GM21526 (cell line): ENCODE measurements at regions not wholly inside any gene's neighbourhood (a gene's known extent, or its start where the extent isn't known, plus 50 kb on each side); places are given as distances from the start of the nearest gene placed in this dataset.
"Not testable (repeated sequence)": the region's sequence is repeated elsewhere in the genome, so short reads cannot be mapped to it uniquely, and the experiment has no call there.

Source experiments
- ATAC-seq: cut with Tn5 transposase; IDR thresholded peaks from one replicate; pipeline ENCODE4 v1.9.1; 2021; ENCODE audit warnings: moderate library complexity; ENCODE audit not compliant: unreplicated experiment, low FRiP score

DNA sequence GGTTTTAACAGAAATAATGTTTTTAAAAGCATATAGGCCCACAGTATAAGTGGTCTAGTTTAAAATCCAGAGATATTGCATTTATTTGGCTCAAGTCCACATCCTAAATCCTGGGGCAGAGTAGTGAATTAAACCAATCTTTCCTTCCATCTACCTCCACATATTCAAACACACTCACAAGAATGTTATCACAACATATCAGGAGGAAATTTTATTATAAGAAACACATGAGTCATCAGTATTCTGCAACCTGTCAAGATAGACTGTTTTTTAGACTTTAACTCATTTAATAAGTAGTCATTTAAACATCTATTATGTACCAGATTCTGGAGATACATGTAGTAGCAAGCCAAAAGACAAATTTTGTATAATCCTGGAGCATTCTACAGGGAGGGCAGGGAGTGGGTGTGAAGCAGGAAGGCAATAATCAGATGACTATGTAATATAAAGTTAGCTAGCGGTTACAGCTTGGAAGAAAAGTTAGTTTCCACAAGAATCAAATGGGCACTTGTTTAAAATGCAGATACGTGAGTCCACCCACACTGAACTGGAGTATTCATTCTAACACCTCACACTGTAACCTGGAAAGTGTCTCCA lies 187.3 kb upstream of the PIK3R1 start:
- no peak for ATAC-seq

DNA sequence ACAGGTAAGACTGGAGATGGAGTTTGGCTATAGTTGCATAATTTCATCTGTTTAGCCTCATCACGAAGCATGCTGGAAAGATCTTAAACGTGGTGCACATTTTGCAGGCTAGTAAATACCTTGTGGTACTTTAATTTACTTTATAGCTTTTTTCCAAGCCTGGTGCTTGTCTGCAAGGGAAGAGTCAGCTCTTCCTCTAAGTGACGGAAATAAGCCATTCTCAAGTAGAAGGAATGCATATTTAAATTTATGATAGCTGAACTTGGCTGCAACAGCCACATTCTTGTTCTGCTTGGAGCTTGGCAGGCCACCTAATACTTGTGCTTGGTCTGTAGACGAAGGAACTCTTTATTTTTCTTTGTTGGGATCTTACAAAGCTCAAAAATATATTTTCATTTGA lies 188.0 kb upstream of the PIK3R1 start:
- no peak for ATAC-seq

DNA sequence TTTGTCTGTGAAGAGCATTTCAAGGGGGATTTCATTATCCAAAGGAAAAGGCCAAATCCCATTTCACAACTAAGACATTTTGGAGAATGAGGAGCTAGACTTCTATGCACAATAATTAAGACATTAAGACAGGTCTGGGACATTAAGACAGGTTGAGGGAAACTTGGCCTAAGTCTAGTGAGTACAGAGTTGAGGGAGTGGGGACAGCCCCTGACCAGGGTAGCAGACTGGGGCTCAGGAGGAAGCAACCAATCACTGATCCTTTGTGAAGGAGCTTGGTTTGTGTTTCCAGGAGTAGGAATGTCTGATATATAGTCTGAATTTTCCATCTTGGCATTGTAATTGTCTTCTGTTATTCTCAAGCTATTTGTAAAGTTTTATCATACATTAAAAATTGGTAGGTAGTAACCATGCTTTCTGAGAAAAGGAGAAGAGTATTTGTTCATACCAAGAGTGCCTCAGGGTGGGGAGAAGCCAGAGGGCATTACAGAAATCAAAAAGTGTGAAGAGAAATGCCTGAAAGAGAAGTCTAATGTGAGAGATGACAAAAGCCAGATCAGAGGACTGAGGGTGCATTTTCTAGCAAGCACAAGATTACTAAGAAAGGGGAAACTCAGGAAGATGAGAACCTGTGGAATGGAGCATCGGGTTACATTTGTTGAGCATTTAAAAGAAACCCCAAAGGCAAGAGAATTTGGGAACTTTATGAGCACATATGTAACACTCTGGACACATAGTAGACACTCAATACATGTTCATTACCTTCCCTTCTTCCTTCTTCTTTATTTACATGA lies 189.3 kb upstream of the PIK3R1 start:
- ATAC-seq = no peak

DNA sequence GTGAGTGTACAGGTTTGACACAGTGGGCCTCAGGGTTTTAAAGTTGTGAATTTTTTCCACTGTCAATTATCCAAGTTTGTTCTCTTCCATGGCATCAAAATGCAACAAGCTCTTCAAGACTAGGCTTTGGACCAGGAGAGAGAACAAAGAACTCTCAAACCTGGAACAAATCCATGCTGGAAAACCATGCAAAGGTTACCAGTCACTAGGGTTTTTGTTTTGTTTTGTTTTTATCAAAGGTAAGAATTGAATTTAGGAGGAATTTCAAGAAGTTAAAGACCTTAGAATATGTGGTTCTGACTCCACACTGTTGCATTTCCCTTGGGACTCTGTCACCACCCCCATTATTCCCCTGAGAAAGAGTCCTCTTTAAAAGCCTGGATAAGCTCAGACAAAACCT lies 191.1 kb upstream of the PIK3R1 start:
- ATAC-seq = no peak

DNA sequence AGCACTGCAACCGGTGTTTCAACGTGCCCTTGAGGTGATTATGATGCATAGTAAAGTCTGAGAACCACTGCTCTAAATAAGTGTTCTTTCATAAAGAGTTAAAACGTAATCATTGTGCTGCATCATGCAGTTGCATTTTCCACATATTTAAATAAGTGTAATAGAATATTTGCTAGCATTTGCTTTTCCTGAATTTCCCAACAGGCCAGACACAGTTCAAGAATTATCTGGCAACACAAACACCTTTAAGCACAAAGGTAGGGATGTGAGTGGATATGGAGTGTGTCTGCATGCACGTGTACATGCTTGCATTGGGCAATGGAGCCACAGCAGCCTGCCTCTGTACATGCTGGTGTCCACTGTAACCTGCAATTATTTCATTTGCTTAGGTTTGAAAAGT lies 193.6 kb upstream of the PIK3R1 start:
- no peak for ATAC-seq

DNA sequence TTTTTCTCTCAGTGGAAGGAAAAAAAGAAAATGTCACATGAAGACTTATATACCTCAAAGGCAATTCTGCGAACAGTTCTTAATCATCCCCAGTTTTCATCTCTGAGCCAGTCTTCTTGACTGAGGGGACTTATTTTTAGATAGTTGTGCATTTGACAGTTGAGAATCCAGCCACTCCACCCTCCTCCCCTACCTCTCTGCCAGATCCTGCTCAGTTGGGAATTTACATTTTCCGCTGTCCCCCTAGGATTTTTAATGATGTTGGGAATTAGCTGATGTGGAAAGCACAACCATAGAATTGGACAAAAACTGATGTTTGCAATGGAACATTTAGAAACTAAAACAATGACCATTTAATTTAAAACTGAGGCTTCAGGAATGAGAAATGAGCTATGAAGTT lies 194.3 kb upstream of the PIK3R1 start:
- ATAC-seq = no peak

DNA sequence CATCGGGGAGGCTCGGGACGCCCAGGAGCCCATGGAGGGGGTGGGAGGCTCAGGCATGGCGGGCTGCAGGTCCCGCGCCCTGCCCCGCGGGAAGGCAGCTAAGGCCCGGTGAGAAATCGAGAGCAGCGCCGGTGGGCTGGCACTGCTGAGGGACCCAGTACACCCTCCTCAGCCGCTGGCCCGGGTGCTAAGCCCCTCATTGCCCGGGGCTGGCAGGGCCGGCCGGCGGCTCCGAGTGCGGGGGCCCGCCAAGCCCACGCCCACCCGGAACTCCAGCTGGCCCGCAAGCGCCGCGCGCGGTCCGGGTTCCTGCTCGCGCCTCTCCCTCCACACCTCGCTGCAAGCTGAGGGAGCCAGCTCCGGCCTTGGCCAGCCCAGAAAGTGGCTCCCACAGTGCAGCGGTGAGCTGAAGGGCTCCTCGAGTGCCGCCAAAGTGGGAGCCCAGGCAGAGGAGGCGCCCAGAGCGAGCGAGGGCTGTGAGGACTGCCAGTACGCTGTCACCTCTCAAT lies 195.0 kb upstream of the PIK3R1 start:
- not testable (repeated sequence) for ATAC-seq

DNA sequence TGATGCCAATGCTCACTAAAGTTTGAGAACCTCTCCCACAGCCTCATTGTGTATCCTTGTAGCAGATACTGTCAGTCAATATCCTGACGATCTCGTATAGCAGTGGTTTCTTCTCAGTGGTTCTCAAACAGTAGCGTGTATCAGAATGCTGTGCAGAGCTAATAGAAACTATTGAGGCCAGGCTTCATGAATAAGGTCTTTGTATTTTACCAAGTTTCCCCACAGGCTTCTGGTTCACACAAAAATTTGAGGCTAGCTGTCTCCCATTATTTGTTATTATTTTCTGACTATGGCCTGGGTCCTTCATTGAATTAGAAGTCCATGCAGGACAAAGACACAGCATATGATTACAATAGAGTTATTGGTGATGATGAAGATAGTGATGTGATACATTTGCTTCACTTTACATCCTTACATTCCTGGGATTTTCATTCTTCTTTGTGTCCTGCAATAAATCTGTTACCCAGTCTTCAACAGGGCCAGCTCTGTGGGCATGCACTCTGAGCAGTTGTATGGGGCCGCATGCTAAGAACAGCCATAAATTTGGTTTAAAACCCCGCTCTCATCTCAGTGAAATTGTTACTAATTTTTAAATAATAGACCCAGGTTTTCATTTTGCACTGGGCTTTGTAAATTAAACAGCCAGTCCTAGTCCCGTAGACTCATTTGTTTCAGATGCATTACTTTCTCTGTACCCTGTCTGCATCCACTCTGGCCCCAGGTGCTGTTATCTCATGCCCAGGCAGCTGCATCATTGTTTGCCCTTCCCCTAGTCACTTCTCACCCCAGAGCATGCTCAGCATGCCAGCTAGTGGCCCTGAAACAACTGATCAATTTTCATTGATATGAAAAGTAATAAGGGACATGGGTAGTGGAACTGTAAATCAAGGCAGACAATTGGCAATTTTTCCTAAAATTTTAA lies 199.9 kb upstream of the PIK3R1 start:
- no peak for ATAC-seq

DNA sequence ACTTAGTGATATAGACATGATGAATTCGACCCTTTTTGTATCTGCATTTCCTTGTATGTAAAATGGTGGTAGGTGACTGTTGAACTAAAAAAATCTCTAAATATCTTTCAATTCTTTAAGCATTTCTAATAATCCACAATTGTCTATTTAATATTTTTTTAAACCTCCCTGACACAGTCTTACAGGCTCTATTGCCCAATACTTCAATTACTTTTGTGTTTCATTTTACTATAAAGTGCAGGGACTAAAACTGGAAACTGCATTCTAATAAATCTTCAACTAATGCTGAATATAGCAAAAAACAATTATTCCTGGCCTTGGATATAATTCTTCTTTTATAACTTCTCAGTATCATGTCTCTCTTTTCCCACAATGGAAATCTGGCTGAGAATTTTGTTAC lies 202.7 kb upstream of the PIK3R1 start:
- no peak for ATAC-seq

DNA sequence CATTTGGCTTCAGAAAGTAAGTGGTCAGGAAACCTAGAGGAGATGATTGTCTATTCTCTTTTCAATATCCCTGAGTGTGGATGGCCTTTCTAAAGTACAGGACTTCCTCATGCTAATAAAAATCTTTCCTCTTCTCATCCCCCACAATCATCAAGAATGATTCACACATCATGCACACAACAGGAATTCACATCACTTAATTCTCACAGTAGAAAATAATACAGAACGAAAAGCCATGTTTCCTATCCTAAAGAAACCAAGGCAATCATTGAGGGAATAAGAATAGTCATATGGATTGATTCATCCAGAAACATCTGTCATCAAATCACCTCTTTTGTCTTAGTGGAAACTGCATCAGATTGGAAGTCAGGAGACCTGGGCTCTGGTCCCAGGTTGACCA lies 203.1 kb upstream of the PIK3R1 start:
- no peak for ATAC-seq

DNA sequence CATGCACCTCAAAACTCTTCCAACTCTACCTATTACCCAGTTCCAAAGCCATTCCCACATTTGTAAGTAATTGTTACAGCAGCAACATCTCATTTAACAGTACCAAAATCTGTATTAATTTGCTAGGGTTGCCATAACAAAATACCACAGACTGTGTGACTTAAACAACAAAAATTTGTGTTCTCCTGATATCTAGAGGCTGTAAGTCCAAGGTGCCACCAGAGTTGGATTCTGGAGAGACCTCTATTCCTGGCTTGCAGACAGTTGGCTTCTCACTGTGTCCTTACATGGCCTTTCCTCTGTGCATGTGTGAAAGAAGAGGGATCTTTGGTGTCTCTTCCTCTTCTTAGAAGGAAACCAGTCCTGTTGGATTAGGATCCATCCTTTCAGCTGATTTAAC lies 203.8 kb upstream of the PIK3R1 start:
- no peak for ATAC-seq

DNA sequence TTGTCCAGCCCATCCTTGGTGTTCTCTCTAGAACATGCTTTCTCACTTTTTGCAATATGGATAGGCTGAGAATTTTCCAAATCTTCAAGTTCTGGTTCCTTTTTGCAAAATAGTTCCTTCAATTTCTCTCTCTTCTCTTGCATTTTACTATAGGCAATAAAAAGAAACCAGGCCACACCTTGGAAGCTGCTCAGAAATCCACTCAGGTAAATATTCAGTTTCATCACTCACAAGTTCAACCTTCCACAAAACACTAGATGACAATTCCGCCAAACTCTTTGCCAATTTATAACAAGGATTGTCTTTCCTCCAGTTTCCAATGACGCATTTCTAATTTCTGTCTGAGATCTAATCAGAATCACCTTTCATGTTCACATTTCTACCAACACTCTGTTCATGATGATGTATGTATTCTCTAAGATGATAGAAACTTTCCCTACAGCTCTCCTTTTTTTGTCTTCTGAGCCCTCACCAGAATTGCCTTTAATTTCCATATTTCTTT lies 204.2 kb upstream of the PIK3R1 start:
- no peak for ATAC-seq

DNA sequence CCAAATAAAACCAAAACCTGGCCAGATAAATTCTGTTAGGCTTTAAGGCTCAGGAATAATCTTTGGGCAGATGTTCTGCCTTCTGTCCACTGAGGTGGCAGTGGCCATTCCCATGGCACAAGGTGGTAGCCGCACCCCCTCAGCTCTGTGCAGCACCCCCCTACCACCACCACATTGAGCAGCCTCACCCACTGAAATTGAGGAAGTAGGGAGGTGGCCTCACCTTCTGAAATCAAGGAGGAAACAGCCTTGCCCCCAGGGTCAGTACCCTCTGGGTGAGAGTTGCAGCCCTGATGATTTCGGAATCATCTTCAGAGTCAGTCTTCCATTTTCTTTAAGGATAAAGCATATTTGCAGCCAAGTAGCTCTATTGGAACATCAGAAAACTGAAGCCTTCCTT lies 204.8 kb upstream of the PIK3R1 start:
- no peak for ATAC-seq

DNA sequence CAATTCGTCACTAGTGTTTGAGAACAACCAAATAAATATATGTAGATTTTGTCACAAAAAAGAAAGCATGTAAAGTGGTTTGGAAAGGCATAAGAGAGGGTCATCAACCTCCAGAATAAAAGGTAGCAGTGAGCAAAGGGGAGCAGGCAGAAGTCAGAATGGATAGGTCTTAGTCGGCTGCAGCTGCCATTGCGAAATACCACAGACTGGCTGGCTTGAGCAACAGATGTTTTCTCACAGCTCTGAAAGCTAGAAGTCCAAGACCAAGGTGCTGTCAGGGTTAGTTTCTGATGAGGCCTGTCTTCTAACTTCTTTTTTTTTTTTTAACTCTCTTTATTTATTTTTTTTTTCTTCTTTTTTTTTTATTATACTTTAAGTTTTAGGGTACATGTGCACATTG lies 208.1 kb upstream of the PIK3R1 start:
- ATAC-seq = no peak

DNA sequence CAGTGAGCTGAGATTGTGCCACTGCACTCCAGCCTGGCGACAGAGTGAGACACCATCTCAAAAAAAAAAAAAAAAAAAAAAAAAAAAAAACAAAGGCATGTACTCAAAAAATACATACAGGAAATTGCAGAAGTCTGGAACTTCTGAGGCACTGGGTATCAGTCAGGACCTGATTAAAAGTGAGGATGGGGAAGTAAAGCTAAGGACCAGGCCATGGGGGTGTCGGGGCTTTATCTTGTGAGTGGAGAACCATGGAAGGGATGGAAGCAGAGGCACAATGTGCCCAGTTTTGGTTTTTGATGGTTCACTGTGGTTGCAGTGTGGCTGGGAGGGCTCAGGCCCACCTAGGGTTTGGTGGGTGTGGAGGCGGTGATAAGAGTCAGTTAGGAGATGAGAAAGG lies 212.7 kb upstream of the PIK3R1 start:
- ATAC-seq = no peak

DNA sequence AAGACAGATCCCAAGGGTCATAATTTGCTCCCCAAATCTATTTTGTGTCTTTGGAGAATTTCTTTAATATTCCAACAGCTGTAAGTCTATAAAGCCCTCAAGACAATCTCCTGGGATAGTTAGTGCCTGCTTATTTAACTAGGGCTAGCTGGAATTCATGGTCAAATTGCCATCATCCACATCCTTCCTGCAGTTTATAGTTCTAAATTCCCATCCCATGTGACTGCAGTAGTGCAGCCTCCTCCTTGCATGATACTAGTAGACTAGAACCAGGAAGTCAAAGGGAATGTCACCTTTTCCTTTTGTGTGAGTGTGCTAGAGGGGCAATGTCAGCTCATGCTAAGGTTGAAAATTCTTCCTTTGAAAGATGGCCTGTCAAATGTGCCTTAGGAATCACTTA lies 214.8 kb upstream of the PIK3R1 start:
- no peak for ATAC-seq

DNA sequence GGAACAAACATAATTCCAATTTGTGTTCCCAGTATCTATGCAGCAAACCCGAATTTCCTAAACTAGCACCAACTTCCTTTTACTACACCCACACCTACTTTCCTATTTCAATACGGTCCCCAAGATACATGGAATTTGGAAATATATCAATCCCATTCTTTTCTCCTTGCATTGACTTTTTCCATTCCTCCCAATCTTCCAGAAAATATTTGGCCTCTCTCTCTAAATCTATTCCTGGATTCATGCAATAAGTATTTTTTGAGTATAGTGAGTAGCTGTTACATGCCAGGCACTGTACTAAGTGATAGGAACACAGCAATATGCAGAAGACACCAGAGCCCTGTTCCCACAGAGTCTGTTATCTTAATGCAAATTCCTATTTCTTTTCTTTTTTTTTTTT lies 216.2 kb upstream of the PIK3R1 start:
- ATAC-seq = no peak

DNA sequence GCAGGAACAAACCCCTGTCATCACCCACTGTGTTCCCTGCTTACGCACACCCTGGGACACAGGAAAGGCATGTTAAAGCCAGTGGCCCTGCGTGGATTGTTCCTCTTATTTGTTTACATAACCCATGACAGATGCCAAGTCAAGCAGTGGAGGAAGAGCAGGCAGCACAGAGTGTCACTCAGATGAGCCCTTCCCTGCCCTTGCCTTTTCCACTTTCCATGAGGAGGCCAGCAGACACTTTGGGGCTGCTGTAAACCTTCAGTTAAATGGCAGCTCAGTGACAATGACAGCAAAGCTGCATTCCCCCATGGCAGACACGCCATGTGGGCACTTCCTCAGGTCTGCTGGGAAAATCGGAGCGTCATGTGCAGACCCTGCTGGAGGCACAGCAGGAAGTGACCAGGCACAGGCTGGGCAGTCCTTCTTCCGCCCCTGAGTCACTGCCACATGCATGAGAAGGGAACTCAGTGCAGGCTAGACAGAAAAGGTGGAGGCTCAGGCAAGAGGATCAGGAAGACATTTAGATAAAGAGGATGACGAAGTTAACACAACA lies 216.8 kb upstream of the PIK3R1 start:
- no peak for ATAC-seq

DNA sequence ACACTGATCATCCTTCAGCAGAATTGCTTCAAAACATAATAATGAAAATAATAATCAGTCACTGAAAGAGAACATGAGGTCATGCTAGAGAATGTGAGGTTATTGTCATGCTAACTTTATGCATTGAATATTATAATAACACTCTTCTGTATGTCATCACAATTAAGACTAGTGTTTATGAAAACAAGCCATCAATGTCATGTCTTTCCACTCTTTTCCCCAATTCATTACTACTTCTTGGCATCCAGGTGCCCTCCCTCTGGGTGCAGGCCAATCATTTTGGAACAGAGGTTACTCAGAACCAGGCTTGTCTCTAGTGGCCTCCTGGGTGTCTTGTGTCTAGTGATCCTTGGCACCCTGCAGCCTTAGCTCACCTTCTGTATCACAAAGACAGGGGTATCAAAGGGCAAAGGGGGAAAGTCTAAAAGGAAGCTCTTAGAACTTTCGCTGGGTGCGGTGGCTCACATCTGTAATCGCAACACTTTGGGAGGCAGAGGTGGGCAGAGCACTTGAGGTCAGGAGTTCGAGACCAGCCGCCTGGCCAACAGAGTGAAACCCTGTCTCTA lies 217.6 kb upstream of the PIK3R1 start:
- ATAC-seq = no peak

DNA sequence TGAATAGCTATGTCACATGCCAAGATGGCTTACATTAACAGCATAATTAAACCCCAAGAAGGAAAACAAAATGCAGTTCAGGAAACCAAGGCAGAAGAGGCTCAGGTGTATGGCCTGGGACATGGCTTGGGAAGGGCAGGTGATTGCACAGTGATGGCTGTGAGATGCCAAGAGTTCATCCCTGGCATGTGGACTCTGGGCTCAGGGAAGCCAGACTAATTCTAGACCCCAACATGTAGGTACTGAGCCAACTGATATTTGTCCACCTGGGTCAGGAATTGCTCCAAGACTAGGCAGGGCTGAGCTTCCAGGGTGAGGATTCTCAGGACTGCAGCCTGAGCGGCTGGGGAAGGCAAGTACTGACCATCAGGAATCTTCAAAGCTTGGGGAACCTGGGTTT lies 218.4 kb upstream of the PIK3R1 start:
- ATAC-seq = no peak
